ENCODE measurements at regions not wholly inside any gene's neighbourhood (a gene's known extent, or its start where the extent isn't known, plus 50 kb on each side); places are given as distances from the start of the nearest gene placed in this dataset.

DNA sequence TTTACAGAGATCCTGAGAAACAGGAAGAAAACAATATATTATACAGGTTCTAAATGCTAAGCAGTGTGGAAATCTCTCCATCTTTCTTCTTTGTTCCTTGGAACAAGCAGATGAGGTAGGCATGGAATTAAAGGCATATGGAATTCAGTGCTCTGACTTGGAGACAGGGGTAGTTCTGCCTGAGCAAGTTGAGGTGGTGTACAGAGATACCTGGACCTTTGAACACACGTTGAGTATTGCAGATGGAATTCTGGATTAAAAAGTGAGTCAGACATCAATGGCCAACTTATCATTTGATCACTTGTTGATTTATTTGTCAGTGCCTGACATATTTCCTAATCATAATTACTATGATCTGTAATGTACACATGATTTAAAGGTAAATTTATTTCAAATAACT is 293.9 kb upstream of the IRX4 start:
- intact Hi-C loops (cut with DNase I): no loop called here
- TF ChIP-seq POLR2A (IDR thresholded peaks at IDR 0.05) (no peak), CTCF (IDR thresholded peaks at IDR 0.05) (no peak)
- no peak overlapping the region for H3K27ac ChIP-seq
- H3K4me3 ChIP-seq: no peak overlapping the region
- DNase-seq (no peak), ATAC-seq (no peak)
- H3K27me3 ChIP-seq: no peaks in the 10 kb centered on the region
- no peaks in the 10 kb centered on the region for H3K4me1 ChIP-seq
- H3K9me3 ChIP-seq: no peaks in the 10 kb centered on the region
- H3K36me3 ChIP-seq (replicated peaks in 1 of 2; ENCODE audit: insufficient read depth in 1 of 2, low read depth in 2 of 2): no peaks in the 10 kb centered on the region
- 10 to 31% methylated on average over 1 of the region's 1 CpG for WGBS, 2 donors

DNA sequence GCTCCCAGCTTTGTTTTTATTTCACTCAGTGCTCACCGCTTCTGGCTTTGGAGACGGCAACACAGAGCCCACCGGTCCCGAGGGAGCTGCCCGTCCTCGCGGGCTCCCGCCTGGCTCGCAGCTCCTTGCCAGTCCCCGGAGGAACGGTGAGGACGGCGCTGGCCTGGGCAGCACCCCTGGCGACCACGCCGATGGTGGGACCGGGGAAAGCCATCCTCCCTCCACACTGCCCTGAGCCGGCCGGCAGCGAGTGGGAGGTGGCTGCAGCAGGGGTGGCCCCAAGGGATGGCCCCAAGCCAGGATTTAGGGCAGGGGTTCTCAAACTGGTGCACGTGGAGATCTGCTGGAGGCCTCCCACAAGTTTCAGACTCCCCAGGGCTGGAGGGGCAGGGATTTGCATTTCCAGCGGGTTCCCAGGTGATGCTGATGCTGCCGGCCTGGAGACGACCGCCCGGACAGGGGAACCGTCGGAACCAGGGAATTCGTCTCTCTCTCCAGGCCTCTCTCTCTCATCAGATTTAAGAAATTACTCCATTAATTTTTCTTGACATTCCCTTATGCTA is 293.2 kb upstream of the IRX4 start:
- no peaks in the 10 kb centered on the region for H3K4me1 ChIP-seq
- no peaks in the 10 kb centered on the region for H3K9me3 ChIP-seq
- no peaks in the 10 kb centered on the region for H3K36me3 ChIP-seq (replicated peaks in 1 of 2; ENCODE audit: insufficient read depth in 1 of 2, low read depth in 2 of 2)
- intact Hi-C loops (cut with DNase I): no loop called here
- DNase-seq (no peak), ATAC-seq (no peak)
- no peak overlapping the region for H3K27ac ChIP-seq
- TF ChIP-seq CTCF (IDR thresholded peaks at IDR 0.05): no peak
- TF ChIP-seq POLR2A (IDR thresholded peaks at IDR 0.05): no peak
- H3K4me3 ChIP-seq: no peak overlapping the region
- H3K27me3 ChIP-seq: no peaks in the 10 kb centered on the region
- 73 to 81% methylated on average over 20 to 29 of the region's 29 CpGs for WGBS, 2 donors

DNA sequence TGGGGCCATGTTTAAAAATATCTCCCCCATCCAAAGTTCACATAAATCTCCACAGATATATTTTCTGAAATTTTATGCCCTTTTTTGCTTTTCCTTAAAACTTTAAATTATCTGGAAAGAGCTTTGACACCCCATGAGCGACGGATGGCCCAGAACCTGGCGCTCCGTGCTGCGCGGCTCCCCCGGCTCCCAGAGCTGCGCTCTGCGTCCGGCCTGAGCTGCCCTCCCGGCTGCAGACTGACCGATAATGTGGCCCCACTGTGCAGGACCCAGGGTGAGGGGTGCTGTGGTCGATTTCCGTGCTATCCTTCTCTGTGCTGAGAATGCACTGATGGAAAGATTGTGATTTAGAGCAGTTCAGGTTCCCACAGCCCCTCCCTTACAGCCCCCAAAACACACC is 292.3 kb upstream of the IRX4 start:
- DNase-seq (no peak), ATAC-seq (no peak)
- intact Hi-C loops (cut with DNase I): no loop called here
- H3K4me1 ChIP-seq: no peaks in the 10 kb centered on the region
- H3K36me3 ChIP-seq (replicated peaks in 1 of 2; ENCODE audit: insufficient read depth in 1 of 2, low read depth in 2 of 2): no peaks in the 10 kb centered on the region
- no peak overlapping the region for H3K27ac ChIP-seq
- no peaks in the 10 kb centered on the region for H3K27me3 ChIP-seq
- H3K4me3 ChIP-seq: no peak overlapping the region
- no peaks in the 10 kb centered on the region for H3K9me3 ChIP-seq
- WGBS, 2 donors: 75% methylated on average over 13 to 14 of the region's 14 CpGs
- TF ChIP-seq POLR2A (IDR thresholded peaks at IDR 0.05) (no peak), CTCF (IDR thresholded peaks at IDR 0.05) (no peak)

DNA sequence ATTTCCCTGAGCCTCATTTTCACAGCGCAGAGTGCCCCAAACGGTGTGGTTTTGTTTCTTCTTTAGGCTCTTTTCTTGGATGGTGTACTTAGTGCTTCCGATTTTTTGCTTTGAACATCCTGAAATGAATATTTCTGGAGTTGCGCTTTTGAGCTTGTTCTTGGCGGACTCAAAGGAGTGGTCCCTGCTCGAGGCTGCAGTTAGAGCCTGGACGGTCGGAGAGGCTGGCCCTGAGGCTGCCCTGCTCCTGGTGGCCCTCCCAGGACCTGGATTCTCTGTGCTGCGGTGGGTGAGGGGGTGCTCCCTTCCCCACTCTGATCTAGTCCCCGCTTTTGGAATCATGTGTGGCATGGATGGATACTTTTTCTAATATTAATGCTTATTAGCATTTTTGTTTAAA is 291.8 kb upstream of the IRX4 start:
- H3K27ac ChIP-seq: no peak overlapping the region
- no peak for TF ChIP-seq CTCF (IDR thresholded peaks at IDR 0.05)
- no peak for TF ChIP-seq POLR2A (IDR thresholded peaks at IDR 0.05)
- DNase-seq (no peak), ATAC-seq (no peak)
- no peaks in the 10 kb centered on the region for H3K9me3 ChIP-seq
- H3K4me1 ChIP-seq: no peaks in the 10 kb centered on the region
- 70 to 72% methylated on average over 10 of the region's 10 CpGs for WGBS, 2 donors
- H3K27me3 ChIP-seq: no peaks in the 10 kb centered on the region
- intact Hi-C loops (cut with DNase I): no loop called here
- no peaks in the 10 kb centered on the region for H3K36me3 ChIP-seq (replicated peaks in 1 of 2; ENCODE audit: insufficient read depth in 1 of 2, low read depth in 2 of 2)
- no peak overlapping the region for H3K4me3 ChIP-seq

- H3K27me3 ChIP-seq: no peaks in the 10 kb centered on the region
Observed at GRCh38 chr5:2173151-2173834, 290.6 kb upstream of the IRX4 start.

More at GRCh38 chr5:2173151-2173834, 290.6 kb upstream of the IRX4 start:
- H3K9me3 ChIP-seq: no peaks in the 10 kb centered on the region
- TF ChIP-seq POLR2A (IDR thresholded peaks at IDR 0.05) (no peak), CTCF (IDR thresholded peaks at IDR 0.05) (no peak)
- ATAC-seq: no peak
- no peaks in the 10 kb centered on the region for H3K36me3 ChIP-seq (replicated peaks in 1 of 2; ENCODE audit: insufficient read depth in 1 of 2, low read depth in 2 of 2)
- no peak for DNase-seq
- H3K27ac ChIP-seq: no peak overlapping the region
- intact Hi-C loops (cut with DNase I): no loop called here
- 12 to 17% methylated on average over 11 of the region's 11 CpGs for WGBS, 2 donors
- no peak overlapping the region for H3K4me3 ChIP-seq
- no peaks in the 10 kb centered on the region for H3K4me1 ChIP-seq

Data from body of pancreas (tissue), 4 donors.